NCI-H524 (cell line): ENCODE measurements at regions not wholly inside any gene's neighbourhood (a gene's known extent, or its start where the extent isn't known, plus 50 kb on each side); places are given as distances from the start of the nearest gene placed in this dataset.
"Not testable (repeated sequence)": the region's sequence is repeated elsewhere in the genome, so short reads cannot be mapped to it uniquely, and the experiment has no call there.

ENCODE experiments used
- DNase-seq, 2 experiments: peaks; one replicate each; lab custom pipeline; 2025; lab: John Stamatoyannopoulos, UW

- no peak for DNase-seq
Observed at GRCh38 chr7:19376538-19376937, 231.3 kb upstream of the FERD3L start.

DNA sequence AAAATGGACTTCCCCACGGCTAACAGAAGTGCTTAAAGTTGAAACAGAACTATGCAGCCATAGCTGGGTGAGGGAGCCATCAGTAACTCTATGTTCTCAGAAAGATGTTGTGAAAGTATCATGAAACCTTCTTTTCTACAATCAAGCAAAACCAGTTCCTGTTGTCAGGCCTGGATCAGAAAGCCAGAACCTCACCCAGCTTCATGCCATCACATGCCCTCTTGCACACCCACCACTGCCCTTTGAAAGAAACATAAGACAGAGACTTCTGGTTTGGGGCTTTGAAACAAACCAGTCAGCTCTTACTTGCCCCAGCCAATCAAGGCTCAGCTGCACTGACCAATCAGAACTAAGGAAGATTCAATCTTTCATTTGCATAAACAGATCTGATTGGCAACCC is 230.8 kb upstream of the FERD3L start:
- DNase-seq = no peak

DNA sequence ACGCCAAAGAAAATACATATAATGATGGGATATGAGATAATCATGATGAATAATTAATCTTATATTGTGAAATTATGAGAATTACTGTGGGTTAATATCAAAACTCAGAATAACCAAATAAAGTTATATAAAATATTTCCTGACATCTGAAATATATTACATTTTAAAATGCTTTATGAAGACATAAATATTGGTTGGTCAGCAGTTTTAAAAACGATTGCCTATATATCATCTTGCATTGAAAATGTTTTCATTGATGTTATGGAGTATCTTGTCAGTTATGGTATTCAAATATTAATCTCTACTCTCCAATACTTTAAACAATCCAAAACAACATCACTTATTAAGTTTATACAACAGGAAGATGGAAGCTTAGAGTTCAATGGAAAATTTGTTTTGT is 228.1 kb upstream of the FERD3L start:
- no peak for DNase-seq

DNA sequence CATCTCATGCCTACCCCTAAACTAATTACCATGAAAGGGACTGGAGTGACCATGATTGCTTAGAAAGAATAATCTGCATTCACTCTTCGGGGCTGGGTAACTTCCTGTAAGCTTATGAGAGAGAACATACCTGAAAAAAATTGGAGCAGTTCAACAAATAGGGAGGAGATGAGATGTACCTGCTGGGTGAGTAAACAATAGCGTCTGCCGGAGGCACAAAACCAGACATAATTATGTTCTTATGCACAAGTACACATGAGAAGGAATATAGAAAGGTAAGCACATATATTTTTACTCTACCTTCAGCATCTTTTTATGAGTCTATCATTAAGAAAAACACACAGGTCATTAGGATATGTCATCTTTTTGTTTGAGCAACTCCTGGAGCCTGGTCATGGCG is 224.6 kb upstream of the FERD3L start:
- no peak for DNase-seq

- DNase-seq = peak; percentile 23 to 24
Observed at GRCh38 chr7:19369182-19369581, 224.0 kb upstream of the FERD3L start.

DNA sequence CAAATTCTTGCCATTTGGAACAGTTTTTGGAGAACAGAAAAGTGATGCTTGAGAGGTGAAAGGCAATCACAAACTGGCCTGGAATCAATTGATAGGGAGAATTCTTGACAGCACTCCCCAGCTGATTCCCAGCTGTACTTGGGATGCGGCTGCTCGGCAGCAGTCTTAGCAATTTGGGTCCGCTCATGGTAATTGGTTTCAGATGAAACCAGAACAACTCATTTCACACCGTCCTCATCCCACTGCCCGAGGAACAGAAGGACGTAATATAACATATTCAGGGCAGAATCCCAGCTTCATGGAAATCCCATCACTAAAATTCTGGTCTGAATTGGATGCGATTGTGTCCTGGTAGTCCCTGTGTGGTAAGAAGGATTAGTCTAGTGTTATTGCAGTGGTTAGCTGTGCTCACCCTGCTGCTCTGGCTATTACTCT is 223.3 kb upstream of the FERD3L start:
- DNase-seq = no peak

DNA sequence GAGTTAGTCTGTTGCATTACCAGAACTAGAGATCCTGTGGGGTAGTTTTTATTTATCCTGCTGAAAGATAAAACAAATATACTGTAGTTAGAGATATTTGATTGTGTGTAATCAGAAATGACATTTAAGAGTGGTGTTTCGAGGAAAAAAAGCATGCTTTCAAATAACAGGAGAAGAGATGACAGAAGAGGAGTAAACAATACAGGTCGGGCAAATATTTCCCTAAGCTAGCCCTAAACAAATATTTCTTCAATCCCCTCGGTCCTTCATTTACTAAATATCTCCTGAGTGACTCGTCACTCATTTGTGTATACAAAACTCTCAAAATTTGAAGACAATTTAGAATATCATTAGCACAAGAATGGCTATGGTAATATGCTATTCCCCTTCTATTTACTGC is 219.7 kb upstream of the FERD3L start:
- DNase-seq = no peak

DNA sequence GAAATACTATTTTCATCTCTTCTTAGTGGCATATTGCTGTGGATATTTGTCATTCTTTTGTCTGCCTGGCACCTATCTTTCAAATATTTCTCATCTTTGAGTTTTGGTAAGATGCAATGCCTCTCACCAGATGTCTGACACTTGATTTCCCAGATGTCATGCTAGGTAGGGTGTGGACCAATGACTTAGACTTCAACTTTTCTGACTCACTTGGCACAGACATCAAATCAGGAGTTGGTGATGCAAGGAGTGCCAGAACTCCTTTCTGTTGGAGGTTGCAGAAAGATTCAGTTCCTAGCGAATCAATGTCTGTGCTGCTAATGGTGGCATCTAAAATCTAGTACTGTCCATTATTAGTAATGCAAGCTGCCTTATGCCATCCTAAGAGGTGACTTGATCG is 216.9 kb upstream of the FERD3L start:
- DNase-seq = no peak

DNA sequence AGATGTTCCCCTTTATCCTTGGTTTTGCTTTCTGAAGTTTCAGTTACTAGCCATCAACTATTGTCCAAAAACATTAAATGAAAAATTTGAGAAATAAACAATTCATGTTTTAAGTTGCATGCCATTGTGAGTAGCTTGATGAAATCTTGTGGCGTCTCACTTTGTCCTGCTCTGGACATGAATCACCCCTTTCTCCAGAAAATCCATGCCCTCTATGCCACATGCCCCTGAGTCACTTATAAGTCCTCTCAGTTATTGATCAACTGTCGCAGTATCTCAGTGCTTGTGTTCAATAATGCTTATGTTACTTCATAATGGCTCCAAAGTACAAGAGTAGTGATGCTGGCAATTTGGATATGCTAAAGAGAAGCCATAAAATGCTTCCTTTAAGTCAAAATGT is 208.0 kb upstream of the FERD3L start:
- no peak for DNase-seq

DNA sequence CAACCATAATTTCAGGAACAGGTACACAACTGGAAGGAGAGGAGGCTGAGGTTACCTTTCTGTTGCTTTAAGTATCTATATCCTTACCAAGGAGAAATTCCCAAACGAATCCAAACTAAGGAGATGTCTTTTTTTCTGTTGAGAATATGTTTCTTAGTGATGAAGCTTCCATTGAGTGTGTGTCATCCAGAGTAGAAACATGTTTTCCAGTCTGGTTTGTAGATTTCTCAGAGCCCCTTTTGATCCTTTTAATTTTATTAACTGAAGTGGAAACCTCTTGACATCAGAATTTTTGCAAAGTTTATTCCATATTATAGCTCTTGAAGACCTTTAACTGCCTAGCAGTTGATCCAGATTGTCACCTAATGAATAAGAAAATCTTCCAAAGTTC is 207.1 kb upstream of the FERD3L start:
- no peak for DNase-seq

DNA sequence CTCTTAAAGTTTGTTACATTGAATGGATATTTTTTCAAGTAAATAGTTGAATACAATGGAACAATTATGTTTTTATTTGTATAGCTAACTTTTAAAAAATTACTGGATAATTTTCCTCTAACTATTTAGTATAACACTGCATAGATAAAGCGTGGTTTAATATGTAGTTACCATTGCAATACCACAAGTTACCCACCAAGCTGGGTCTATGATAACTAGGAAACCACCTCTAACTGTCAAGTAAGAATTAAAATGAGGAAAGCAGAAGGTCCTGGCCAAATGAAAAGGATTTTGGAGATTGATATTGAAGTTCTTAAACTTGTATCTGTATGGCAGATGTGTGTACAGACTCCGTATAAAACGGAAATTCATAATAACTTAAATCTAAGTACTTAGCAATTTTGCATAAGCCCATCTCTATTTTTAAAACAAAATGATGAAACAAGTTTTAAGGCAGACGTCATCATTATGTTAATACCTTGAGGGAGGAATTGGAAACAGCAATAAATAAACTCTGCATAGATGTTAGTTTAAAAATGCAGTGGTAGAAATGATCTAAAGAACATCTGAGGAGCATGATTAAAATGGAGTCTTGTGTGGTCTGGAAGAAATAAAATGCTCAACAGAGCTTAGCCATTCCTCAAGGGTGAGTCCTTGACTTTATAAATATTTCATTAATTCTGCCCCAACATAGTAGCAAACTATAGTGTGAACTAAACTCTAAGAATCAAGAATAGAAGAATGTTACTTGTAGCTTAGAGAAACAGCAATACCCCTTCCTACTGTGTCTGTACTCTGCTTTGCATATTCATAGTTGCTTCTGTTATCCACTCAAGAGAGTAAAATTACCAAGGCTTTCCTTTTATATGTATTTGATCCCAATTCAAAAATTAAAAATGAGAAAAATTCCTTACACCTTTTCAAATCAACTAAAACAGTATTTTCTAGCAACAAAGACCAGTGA is 206.4 kb upstream of the FERD3L start:
- no peak for DNase-seq

DNA sequence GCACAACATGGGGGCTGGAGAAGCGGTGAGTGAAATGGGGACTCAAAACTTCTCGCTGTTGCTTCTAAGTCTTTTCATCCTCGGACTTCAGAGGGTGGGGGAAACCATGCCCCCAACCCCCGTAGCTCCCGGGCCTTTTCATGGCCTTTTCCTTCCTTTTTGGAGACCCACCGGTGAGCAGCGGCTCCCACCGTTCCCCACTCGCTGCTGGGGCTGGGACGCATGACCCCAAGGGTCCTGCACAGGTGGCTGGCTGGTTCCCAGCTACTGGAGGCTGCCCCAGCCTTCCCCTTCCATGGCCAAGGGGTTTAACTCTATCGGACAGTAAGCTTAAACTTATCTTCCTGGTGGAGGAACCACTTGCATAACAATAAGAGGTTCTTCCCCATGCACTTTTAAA is 194.3 kb upstream of the FERD3L start:
- no peak for DNase-seq

DNA sequence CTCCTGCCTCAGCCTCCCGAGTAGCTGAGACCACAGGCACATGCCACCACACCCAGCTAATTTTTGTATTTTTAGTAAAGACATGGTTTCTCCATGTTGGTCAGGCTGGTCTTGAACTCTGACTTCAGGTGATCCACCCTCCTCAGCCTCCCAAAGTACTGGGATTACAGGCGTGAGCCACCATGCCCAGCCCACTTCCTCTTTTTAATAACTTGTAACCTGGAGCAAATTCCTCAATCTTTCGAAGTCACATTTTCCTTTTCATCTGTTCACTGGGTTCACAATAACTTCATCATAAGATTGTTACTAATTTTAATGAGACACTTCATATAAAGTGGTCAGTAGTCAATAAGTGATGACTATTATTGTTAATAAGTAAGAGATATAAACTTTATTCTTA is 193.3 kb upstream of the FERD3L start:
- DNase-seq = not testable (repeated sequence)

DNA sequence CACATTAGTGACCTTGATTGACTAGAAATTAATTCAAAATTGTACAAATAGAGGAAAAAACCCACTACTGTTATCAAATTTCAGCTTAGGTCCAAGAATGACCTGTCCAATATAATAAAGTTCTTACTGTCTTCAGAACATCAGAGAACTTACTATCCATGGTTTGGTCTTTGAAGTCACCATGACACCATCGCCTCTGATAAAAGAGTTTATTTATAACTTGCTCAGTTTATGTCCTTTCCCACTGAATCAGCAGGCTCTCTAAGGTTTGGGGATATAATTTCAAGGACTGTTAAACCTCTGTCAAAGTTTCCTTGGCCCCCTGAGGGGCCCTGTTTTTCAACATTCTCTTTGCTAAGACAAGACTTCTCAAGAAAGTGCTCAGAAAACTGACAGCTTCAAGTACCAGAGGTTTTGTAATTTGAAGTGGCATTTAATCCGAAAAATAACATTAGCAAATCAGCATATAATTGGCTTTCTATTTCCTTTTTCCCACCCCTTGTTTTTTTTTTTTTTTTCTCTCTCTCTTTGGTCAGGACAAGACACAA is 191.7 kb upstream of the FERD3L start:
- peak in 1 of 2 experiments; percentile 10 for DNase-seq

DNA sequence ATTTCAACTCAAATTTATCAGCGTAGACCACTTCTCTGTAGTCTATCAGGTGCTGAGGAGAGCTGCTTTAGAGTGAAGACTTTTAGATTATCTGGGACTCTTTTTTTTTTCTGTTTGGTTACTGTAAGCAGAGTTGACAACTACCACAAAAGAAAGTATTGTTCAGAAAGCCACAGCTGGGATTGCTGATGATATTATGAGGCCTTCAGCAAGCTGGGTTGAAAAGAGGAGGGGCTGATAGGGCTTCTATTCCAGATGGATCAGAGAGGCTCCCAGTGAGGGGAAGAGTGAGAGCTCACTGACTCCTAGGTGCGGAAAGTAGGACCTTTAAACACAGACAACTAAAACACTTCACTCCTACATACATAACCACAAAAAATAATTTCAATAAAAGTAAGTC is 188.5 kb upstream of the FERD3L start:
- DNase-seq = no peak

DNA sequence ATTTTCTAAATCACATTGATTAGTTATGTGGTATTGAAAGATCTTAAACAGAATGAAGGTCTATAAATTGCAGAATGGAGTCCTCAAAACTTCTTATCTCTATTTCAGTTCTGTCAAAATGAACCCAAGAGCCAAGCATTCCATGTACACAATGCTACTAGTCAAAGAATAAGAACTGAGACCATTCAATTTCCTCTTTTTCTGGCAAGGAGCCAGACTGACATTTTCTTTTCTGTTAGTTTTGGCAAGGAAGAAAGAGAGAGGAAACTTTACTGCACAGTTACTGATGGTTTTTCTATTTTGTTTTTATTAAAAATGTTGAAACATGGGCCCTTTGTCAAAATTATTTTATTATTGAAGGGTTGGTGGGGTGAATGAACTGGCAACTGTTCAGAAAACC is 181.8 kb upstream of the FERD3L start:
- DNase-seq = no peak

DNA sequence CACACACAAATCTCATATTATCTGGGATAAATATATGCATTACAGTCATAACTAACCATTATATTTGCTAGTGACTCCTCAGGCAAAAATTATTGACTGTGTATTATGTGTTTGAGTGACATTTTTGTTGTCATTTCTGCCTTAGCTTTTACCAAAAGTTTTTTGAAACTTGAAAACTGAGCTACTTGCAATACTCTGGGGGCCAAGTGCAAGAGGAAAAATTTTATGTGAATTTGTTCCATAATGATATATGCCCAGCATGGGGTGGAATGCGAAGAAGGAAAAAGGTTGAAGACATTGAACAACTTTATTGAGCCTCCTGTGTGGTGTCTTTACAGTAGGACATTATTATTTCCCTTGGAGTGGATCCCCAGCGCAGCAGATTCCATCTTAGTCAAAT is 176.8 kb upstream of the FERD3L start:
- no peak for DNase-seq

GRCh38 chr7:19318287-19318686 is 173.1 kb upstream of the FERD3L start:
- no peak for DNase-seq

- no peak for DNase-seq
Observed at GRCh38 chr7:19317461-19317860, 172.2 kb upstream of the FERD3L start.

DNA sequence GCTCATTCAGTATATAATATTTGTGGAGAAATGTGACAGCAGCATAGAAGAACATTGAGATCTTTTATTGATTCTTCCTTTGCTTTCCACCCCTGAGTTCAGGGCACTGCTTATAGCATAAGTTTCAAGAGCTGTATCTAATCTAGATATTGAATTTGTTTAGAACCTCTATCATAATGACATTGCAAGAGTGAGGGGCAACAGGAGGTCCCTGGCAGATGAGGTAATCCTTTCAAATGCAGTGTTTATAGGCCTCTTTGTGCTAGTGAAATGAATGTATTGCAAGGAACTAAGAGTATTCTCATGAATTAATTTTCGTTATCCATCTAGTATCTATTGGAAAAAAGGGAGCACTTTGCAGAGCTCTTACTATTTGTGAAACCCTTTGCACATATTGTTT is 167.2 kb upstream of the FERD3L start:
- no peak for DNase-seq

GRCh38 chr7:19307554-19307953 is 162.3 kb upstream of the FERD3L start:
- DNase-seq = no peak

GRCh38 chr7:19305698-19306097 is 160.5 kb upstream of the FERD3L start:
- no peak for DNase-seq

- DNase-seq = no peak
Observed at GRCh38 chr7:19304086-19304485, 158.9 kb upstream of the FERD3L start.

- DNase-seq = no peak
Observed at GRCh38 chr7:19302731-19303130, 157.5 kb upstream of the FERD3L start.
